ENCODE measurements at regions not wholly inside any gene's neighbourhood (a gene's known extent, or its start where the extent isn't known, plus 50 kb on each side); places are given as distances from the start of the nearest gene placed in this dataset.

DNA sequence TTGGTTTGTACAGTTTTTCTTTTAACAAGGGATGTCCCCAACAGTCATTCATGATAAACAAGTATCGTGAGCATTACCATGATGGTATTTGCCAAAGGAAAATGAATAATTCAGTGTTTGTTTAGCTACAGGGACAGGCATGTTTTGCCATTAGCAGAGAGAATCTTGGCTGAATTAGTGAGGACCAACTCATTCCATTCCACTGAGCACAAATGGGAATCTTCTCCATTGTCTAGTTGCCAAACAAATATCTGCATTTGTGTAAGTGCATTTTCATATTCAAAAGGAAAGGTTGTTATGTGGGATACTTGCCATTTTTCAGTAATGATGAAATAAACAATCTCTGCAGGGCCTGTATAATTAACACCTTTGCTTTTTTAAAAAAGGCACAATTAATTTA lies 1762.6 kb downstream of the RPA4 start:
- no peak for DNase-seq

DNA sequence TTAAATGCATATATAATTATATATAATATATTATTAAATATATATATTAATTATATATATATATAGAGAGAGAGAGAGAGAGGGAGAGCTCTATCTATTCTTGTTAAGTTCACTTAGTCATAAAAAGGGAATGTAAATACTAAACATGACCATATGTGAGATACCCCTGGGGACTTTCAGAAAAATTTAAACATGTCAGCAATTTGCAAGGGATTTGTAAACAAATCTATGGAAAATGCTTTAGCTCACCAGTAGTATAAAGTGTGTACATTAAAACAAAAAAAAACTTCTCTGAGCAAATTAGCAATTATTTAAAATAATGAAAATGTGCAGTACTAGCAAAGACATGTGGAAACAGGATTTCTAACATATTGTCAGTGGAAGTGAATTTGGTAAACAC lies 1755.5 kb downstream of the PCDH19 start:
- no peak for DNase-seq
